GM21515 (cell line): ENCODE measurements at regions not wholly inside any gene's neighbourhood (a gene's known extent, or its start where the extent isn't known, plus 50 kb on each side); places are given as distances from the start of the nearest gene placed in this dataset.

Experiments used
- ATAC-seq: cut with Tn5 transposase; IDR thresholded peaks from one replicate; pipeline ENCODE4 v1.9.1; 2021; ENCODE audit not compliant: unreplicated experiment

- no peak for ATAC-seq
Measured at GRCh38 chr12:132426349-132427173, 63.4 kb upstream of the FBRSL1 start.

- ATAC-seq: no peak
Measured at GRCh38 chr12:132424811-132425210, 65.1 kb upstream of the FBRSL1 start.

- ATAC-seq: no peak
Measured at GRCh38 chr12:132423820-132424645, 65.9 kb upstream of the FBRSL1 start.

- ATAC-seq: no peak
Measured at GRCh38 chr12:132423251-132423819, 66.6 kb upstream of the FBRSL1 start.

GRCh38 chr12:132422381-132423043, 67.4 kb upstream of the FBRSL1 start:
- no peak for ATAC-seq

- no peak for ATAC-seq
Measured at GRCh38 chr12:132422040-132422380, 67.9 kb upstream of the FBRSL1 start.

- ATAC-seq: no peak
Measured at GRCh38 chr12:132419631-132420246, 70.2 kb upstream of the FBRSL1 start.

GRCh38 chr12:132418393-132418925, 71.5 kb upstream of the FBRSL1 start:
- no peak for ATAC-seq

- ATAC-seq: no peak
Measured at GRCh38 chr12:132417741-132418140, 72.2 kb upstream of the FBRSL1 start.

- no peak for ATAC-seq
Measured at GRCh38 chr12:132416827-132417226, 73.1 kb upstream of the FBRSL1 start.

- ATAC-seq: no peak
Measured at GRCh38 chr12:132416121-132416673, 73.8 kb upstream of the FBRSL1 start.

- ATAC-seq: no peak
Measured at GRCh38 chr12:132415327-132416120, 74.4 kb upstream of the FBRSL1 start.

GRCh38 chr12:132414634-132415326, 75.2 kb upstream of the FBRSL1 start:
- ATAC-seq: peak; percentile 92

- no peak for ATAC-seq
Measured at GRCh38 chr12:132413931-132414588, 75.9 kb upstream of the FBRSL1 start.

GRCh38 chr12:132411457-132411856, 78.5 kb upstream of the FBRSL1 start:
- no peak for ATAC-seq

- no peak for ATAC-seq
Measured at GRCh38 chr12:132410849-132411248, 79.1 kb upstream of the FBRSL1 start.

- no peak for ATAC-seq
Measured at GRCh38 chr12:132410296-132410625, 79.7 kb upstream of the FBRSL1 start.

- ATAC-seq: no peak
Measured at GRCh38 chr12:132409495-132410295, 80.3 kb upstream of the FBRSL1 start.
